Prostate gland (tissue), 2 donors: ENCODE measurements at regions not wholly inside any gene's neighbourhood (a gene's known extent, or its start where the extent isn't known, plus 50 kb on each side); places are given as distances from the start of the nearest gene placed in this dataset.

Source experiments
- CTCF ChIP-seq, 4 experiments: fragments of 200-600 bp in 2 of 4; fragments of 450-650 bp in 2 of 4; sonication (generic) in 2 of 4; IDR thresholded peaks; 1 replicate in 3 of 4; 2 replicates in 1 of 4; pipeline ENCODE4 v1.5.1; 2016 to 2019; ENCODE audit warnings: antibody characterized with exemption in 4 of 4, mild to moderate bottlenecking in 2 of 4, moderate library complexity in 2 of 4
- POLR2A ChIP-seq: fragments of 450-650 bp; IDR thresholded peaks from one replicate; pipeline ENCODE4 v1.6.1; 2016; ENCODE audit warnings: antibody characterized with exemption, mild to moderate bottlenecking
- POLR2AphosphoS5 ChIP-seq: sonication (generic); formaldehyde crosslinking; IDR thresholded peaks from one replicate; pipeline ENCODE4 v1.6.1; 2017; ENCODE audit warnings: antibody characterized with exemption

GRCh38 chr2:150174971-150175421 lies 312.5 kb downstream of the RND3 start:
- no peak for TF ChIP-seq CTCF (IDR thresholded peaks at IDR 0.05)
- no peak for TF ChIP-seq POLR2AphosphoS5
- no peak for TF ChIP-seq POLR2A
